GM12864 (cell line): ENCODE measurements at regions not wholly inside any gene's neighbourhood (a gene's known extent, or its start where the extent isn't known, plus 50 kb on each side); places are given as distances from the start of the nearest gene placed in this dataset.

Source experiments
- DNase-seq: peaks from one replicate; pipeline ENCODE4 v3.0.0-alpha.2; 2011; ENCODE audit warnings: low read depth
- H3K4me3 ChIP-seq: 2 replicates; pipeline ENCODE4 v1.5.1; 2011; ENCODE audit warnings: mild to moderate bottlenecking, low read depth, low read length, control low read depth
- CTCF ChIP-seq: IDR thresholded peaks from 2 replicates; pipeline ENCODE4 v1.5.1; 2011; ENCODE audit warnings: low read depth, mild to moderate bottlenecking, moderate library complexity, low read length, control low read depth, inconsistent platforms; ENCODE audit errors: missing control alignments

GRCh38 chr1:115409094-115410015 lies 71.3 kb upstream of the NGF start:
- no peak overlapping the region for H3K4me3 ChIP-seq
- DNase-seq = no peak
- TF ChIP-seq CTCF = no peak

- TF ChIP-seq CTCF = no peak
- no peak overlapping the region for H3K4me3 ChIP-seq
- DNase-seq = no peak
Observed at GRCh38 chr1:115408533-115408932, 70.5 kb upstream of the NGF start.

- no peak for DNase-seq
- no peak overlapping the region for H3K4me3 ChIP-seq
- TF ChIP-seq CTCF = no peak
Observed at GRCh38 chr1:115404911-115405310, 66.9 kb upstream of the NGF start.

GRCh38 chr1:115402753-115403184 lies 64.7 kb upstream of the NGF start:
- no peak for DNase-seq
- no peak overlapping the region for H3K4me3 ChIP-seq
- no peak for TF ChIP-seq CTCF

- no peak overlapping the region for H3K4me3 ChIP-seq
- DNase-seq = no peak
- TF ChIP-seq CTCF = no peak
Observed at GRCh38 chr1:115401676-115402075, 63.6 kb upstream of the NGF start.

- H3K4me3 ChIP-seq = no peak overlapping the region
- TF ChIP-seq CTCF = no peak
- DNase-seq = no peak
Observed at GRCh38 chr1:115400891-115401290, 62.8 kb upstream of the NGF start.

- no peak for DNase-seq
- TF ChIP-seq CTCF = no peak
- no peak overlapping the region for H3K4me3 ChIP-seq
Observed at GRCh38 chr1:115400426-115400825, 62.4 kb upstream of the NGF start.
